HCEC 1CT (cell line): ENCODE measurements at regions not wholly inside any gene's neighbourhood (a gene's known extent, or its start where the extent isn't known, plus 50 kb on each side); places are given as distances from the start of the nearest gene placed in this dataset.
"Not testable (repeated sequence)": the region's sequence is repeated elsewhere in the genome, so short reads cannot be mapped to it uniquely, and the experiment has no call there.

Experiments used
- DNase-seq: peaks from one replicate; pipeline ENCODE4 v3.0.0-alpha.2; 2017

- no peak for DNase-seq
Measured at GRCh38 chr13:79853251-79853650, 372.3 kb downstream of the NDFIP2 start.

GRCh38 chr13:79851318-79851717 lies 370.4 kb downstream of the NDFIP2 start:
- no peak for DNase-seq

GRCh38 chr13:79847882-79848592 lies 367.1 kb downstream of the NDFIP2 start:
- DNase-seq = no peak

- no peak for DNase-seq
Measured at GRCh38 chr13:79846386-79846785, 365.4 kb downstream of the NDFIP2 start.

- peak; percentile 43 for DNase-seq
Measured at GRCh38 chr13:79837741-79838450, 356.9 kb downstream of the NDFIP2 start.

GRCh38 chr13:79836121-79836520 lies 355.2 kb downstream of the NDFIP2 start:
- DNase-seq = not testable (repeated sequence)

GRCh38 chr13:79834876-79835275 lies 353.9 kb downstream of the NDFIP2 start:
- DNase-seq = no peak

GRCh38 chr13:79833991-79834390 lies 353.0 kb downstream of the NDFIP2 start:
- DNase-seq = no peak

GRCh38 chr13:79831556-79831955 lies 350.6 kb downstream of the NDFIP2 start:
- DNase-seq = no peak

GRCh38 chr13:79830945-79831344 lies 350.0 kb downstream of the NDFIP2 start:
- no peak for DNase-seq

- DNase-seq = no peak
Measured at GRCh38 chr13:79830426-79830825, 349.5 kb downstream of the NDFIP2 start.

GRCh38 chr13:79829880-79830279 lies 348.9 kb downstream of the NDFIP2 start:
- DNase-seq = no peak

GRCh38 chr13:79825959-79826358 lies 345.0 kb downstream of the NDFIP2 start:
- DNase-seq = no peak

- DNase-seq = no peak
Measured at GRCh38 chr13:79815041-79815440, 334.1 kb downstream of the NDFIP2 start.

- DNase-seq = no peak
Measured at GRCh38 chr13:79812070-79812850, 331.3 kb downstream of the NDFIP2 start.

- no peak for DNase-seq
Measured at GRCh38 chr13:79811170-79811569, 330.2 kb downstream of the NDFIP2 start.

- DNase-seq = peak; percentile 70
Measured at GRCh38 chr13:79810669-79811068, 329.7 kb downstream of the NDFIP2 start.

GRCh38 chr13:79810018-79810417 lies 329.1 kb downstream of the NDFIP2 start:
- no peak for DNase-seq

GRCh38 chr13:79808475-79808874 lies 327.5 kb downstream of the NDFIP2 start:
- DNase-seq = no peak

GRCh38 chr13:79807554-79807953 lies 326.6 kb downstream of the NDFIP2 start:
- DNase-seq = no peak

GRCh38 chr13:79806821-79807220 lies 325.9 kb downstream of the NDFIP2 start:
- DNase-seq = no peak

GRCh38 chr13:79805317-79805716 lies 324.4 kb downstream of the NDFIP2 start:
- DNase-seq = no peak

- no peak for DNase-seq
Measured at GRCh38 chr13:79803989-79804388, 323.0 kb downstream of the NDFIP2 start.

GRCh38 chr13:79803296-79803695 lies 322.3 kb downstream of the NDFIP2 start:
- DNase-seq = no peak
